SU-DHL-6 (cell line): ENCODE measurements at regions not wholly inside any gene's neighbourhood (a gene's known extent, or its start where the extent isn't known, plus 50 kb on each side); places are given as distances from the start of the nearest gene placed in this dataset.

ENCODE experiments used
- H2AFZ ChIP-seq: fragments of 200-600 bp; sonication (generic); 2 replicates; pipeline ENCODE4 v1.6.1; 2014; ENCODE audit warnings: low read depth, mild to moderate bottlenecking, moderate library complexity, mixed read lengths, antibody characterized with exemption, low read length; ENCODE audit not compliant: severe bottlenecking
- H3F3A ChIP-seq: fragments of 200-600 bp; shearing (Covaris generic); 2 replicates; pipeline ENCODE4 v1.6.0; 2016; ENCODE audit warnings: antibody characterized with exemption, mild to moderate bottlenecking; ENCODE audit not compliant: insufficient read depth
- H3K27ac ChIP-seq: fragments of 200-600 bp; sonication (generic); 2 replicates; pipeline ENCODE4 v1.5.1; 2016; ENCODE audit warnings: low read depth, mild to moderate bottlenecking, low read length, moderate library complexity, mixed read lengths
- H3K27me3 ChIP-seq: fragments of 200-600 bp; sonication (generic), shearing (Covaris generic); 2 replicates; pipeline ENCODE4 v1.6.0; 2014; ENCODE audit warnings: mild to moderate bottlenecking, low read length
- H3K36me3 ChIP-seq: fragments of 200-600 bp; sonication (generic); 2 replicates; pipeline ENCODE4 v1.6.1; 2014; ENCODE audit warnings: mild to moderate bottlenecking, low read length, mixed read lengths
- H3K4me2 ChIP-seq: fragments of 300-600, 200-600 bp; shearing (Covaris generic), sonication (generic); 2 replicates; pipeline ENCODE4 v1.6.0; 2014; ENCODE audit warnings: low read length, low read depth, mild to moderate bottlenecking; ENCODE audit not compliant: poor library complexity, severe bottlenecking
- H3K4me3 ChIP-seq: fragments of 200-600 bp; sonication (generic); 2 replicates; pipeline ENCODE4 v1.5.1; 2014; ENCODE audit warnings: antibody characterized with exemption, low read length, mild to moderate bottlenecking, mixed read lengths; ENCODE audit not compliant: insufficient read depth, poor library complexity, severe bottlenecking
- H3K79me2 ChIP-seq: fragments of 200-600 bp; sonication (generic); 2 replicates; pipeline ENCODE4 v1.6.1; 2014; ENCODE audit warnings: mild to moderate bottlenecking, low read length, moderate library complexity; ENCODE audit not compliant: insufficient read depth
- H3K9ac ChIP-seq: fragments of 200-600 bp; sonication (generic); 2 replicates; pipeline ENCODE4 v1.7.0; 2014; ENCODE audit warnings: mild to moderate bottlenecking, low read length
- H3K9me2 ChIP-seq: fragments of 200-600 bp; sonication (generic); replicated peaks from 2 replicates; pipeline ENCODE4 v1.6.1; 2014; ENCODE audit warnings: low read length; ENCODE audit not compliant: insufficient read depth
- H3K9me3 ChIP-seq: fragments of 200-600 bp; sonication (generic); 2 replicates; pipeline ENCODE4 v1.6.1; 2014; ENCODE audit warnings: low read length, mixed read lengths; ENCODE audit not compliant: insufficient read depth
- H4K20me1 ChIP-seq: fragments of 200-600 bp; sonication (generic); 2 replicates; pipeline ENCODE4 v1.6.1; 2014; ENCODE audit warnings: low read depth, mild to moderate bottlenecking, antibody characterized with exemption, low read length, moderate library complexity, mixed read lengths
- CTCF ChIP-seq: fragments of 200-600 bp; sonication (generic); IDR thresholded peaks from one replicate; pipeline ENCODE4 v1.5.1; 2017; ENCODE audit warnings: antibody characterized with exemption, mild to moderate bottlenecking, low read length, moderate library complexity; ENCODE audit not compliant: insufficient read depth, poor library complexity, severe bottlenecking
- EZH2phosphoT487 ChIP-seq: fragments of 200-600 bp; sonication (generic), shearing (Covaris generic); conservative IDR thresholded peaks from 2 replicates; pipeline ENCODE4 v1.6.1; 2018; ENCODE audit warnings: mild to moderate bottlenecking, antibody characterized with exemption, low read length, moderate library complexity, mixed read lengths

DNA sequence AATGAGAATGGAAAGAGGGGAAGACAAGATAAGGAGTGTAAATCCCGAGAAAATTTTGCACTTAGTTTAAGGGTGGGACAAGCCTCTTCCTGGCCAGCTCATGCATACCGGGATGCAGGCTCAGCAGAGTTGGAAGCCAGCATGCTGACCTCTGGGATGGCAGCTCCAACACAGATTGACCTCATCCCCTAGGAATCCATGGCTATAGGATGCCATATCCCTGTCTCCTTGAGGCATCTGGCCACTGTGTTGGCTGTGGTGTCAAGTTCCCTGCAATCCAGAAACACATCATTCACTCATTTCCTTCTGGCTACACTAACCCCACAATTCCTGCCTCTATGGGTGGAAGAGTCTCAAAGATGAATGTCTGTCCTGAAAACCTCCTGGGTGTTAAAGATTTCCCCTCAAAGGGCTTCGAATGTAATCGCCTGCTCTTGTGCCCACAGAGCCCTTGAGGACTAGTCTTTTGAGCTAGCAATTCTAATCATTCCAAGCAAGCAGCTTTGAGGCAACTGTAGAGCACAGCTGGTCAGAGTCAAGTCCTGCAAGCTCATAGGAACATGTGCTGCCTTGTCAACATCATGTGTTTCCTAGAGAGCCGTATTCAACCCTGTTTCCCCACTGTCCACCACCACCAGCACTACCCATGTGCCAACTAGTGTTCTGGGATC is 141.4 kb downstream of the PMP22 start:
- no peak overlapping the region for H3K4me2 ChIP-seq
- H3K9ac ChIP-seq = no peak overlapping the region
- no peak overlapping the region for H2AFZ ChIP-seq
- H3K9me3 ChIP-seq = peaks cover 3% of the 10 kb centered on the region; the same call in 1 of the 2 replicates
- H3K4me3 ChIP-seq = no peak overlapping the region
- H3K27ac ChIP-seq = no peak overlapping the region
- H3K27me3 ChIP-seq = no peaks in the 10 kb centered on the region
- no peaks in the 10 kb centered on the region for H4K20me1 ChIP-seq
- H3K79me2 ChIP-seq = no peaks in the 10 kb centered on the region
- H3K36me3 ChIP-seq = no peaks in the 10 kb centered on the region
- H3K9me2 ChIP-seq = no peaks in the 10 kb centered on the region
- TF ChIP-seq CTCF = no peak
- no peak for TF ChIP-seq EZH2phosphoT487
- H3F3A ChIP-seq = no peaks in the 10 kb centered on the region

DNA sequence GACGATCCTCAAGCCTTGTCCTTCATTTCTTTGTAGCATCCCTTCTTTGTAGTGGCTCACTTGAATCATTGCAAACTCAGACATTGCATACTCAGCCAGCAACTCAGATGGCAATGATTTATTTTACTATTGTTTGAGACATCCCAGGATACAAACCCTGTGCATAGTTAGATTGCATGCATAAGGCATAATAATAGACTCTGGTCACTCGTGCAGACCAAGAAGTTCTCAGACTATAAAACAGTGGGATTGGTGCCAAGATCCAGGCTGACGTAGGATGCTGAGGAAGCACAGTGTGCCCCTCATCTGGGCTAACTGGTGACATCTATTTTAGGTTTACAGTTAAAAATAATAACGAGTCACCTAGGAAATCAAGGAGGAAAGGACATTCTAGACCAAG is 142.3 kb downstream of the PMP22 start:
- no peaks in the 10 kb centered on the region for H3K27me3 ChIP-seq
- no peak overlapping the region for H3K4me2 ChIP-seq
- H3K9me3 ChIP-seq = peaks cover 3% of the 10 kb centered on the region; the same call in 1 of the 2 replicates
- H3K79me2 ChIP-seq = no peaks in the 10 kb centered on the region
- TF ChIP-seq CTCF (no peak), EZH2phosphoT487 (no peak)
- no peaks in the 10 kb centered on the region for H4K20me1 ChIP-seq
- H3F3A ChIP-seq = no peaks in the 10 kb centered on the region
- H3K27ac ChIP-seq = no peak overlapping the region
- H3K4me3 ChIP-seq = no peak overlapping the region
- H3K9me2 ChIP-seq = no peaks in the 10 kb centered on the region
- H3K36me3 ChIP-seq = no peaks in the 10 kb centered on the region
- no peak overlapping the region for H3K9ac ChIP-seq
- H2AFZ ChIP-seq = no peak overlapping the region

GRCh38 chr17:15121426-15121825 is 143.7 kb downstream of the PMP22 start:
- H3K27me3 ChIP-seq = no peaks in the 10 kb centered on the region
- H3K27ac ChIP-seq = no peak overlapping the region
- no peaks in the 10 kb centered on the region for H4K20me1 ChIP-seq
- no peak overlapping the region for H3K4me3 ChIP-seq
- H3K36me3 ChIP-seq = no peaks in the 10 kb centered on the region
- no peaks in the 10 kb centered on the region for H3F3A ChIP-seq
- peaks cover 11% of the 10 kb centered on the region; the same call in 1 of the 2 replicates for H3K9me3 ChIP-seq
- no peak overlapping the region for H3K9ac ChIP-seq
- H2AFZ ChIP-seq = no peak overlapping the region
- no peaks in the 10 kb centered on the region for H3K9me2 ChIP-seq
- no peak overlapping the region for H3K4me2 ChIP-seq
- TF ChIP-seq CTCF (no peak), EZH2phosphoT487 (no peak)
- H3K79me2 ChIP-seq = no peaks in the 10 kb centered on the region
